Posterior cingulate gyrus (tissue), 11 donors: ENCODE measurements at regions not wholly inside any gene's neighbourhood (a gene's known extent, or its start where the extent isn't known, plus 50 kb on each side); places are given as distances from the start of the nearest gene placed in this dataset.
"Not testable (repeated sequence)": the region's sequence is repeated elsewhere in the genome, so short reads cannot be mapped to it uniquely, and the experiment has no call there.

Experiments
- DNase-seq, 10 donors: peaks; one replicate each; pipeline versions ENCODE4 v3.0.0 to v3.0.0-alpha.2; 2020 to 2021; ENCODE audit warnings: mixed read lengths in 3 of 10
- intact Hi-C: fragments of 100-400 bp; cut with DNase I; formaldehyde crosslinking; loops from one replicate; pipeline ENCODE4 v1.15.1; 2023

DNA sequence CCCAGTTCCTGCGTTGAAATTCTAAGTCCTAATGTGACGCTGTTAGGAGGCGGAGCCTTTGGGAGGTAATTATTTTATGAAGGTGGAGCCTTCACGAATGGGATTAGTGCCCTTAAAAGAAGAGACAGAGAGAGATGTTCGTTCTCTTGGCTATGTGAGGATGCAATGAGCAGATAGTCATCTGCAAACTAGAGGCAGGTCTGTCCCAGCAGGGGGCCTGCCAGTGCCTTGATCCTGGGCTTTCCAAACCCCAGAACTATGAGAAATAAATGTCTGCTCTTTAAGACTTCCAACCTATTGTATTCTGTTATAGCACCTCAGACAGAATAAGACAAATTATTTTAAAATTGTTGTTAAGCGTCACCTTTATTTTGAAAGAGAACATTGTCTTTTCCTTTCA is 123.1 kb upstream of the KCNJ6 start:
- DNase-seq, result no peak
- intact Hi-C loops, result no loop called here

DNA sequence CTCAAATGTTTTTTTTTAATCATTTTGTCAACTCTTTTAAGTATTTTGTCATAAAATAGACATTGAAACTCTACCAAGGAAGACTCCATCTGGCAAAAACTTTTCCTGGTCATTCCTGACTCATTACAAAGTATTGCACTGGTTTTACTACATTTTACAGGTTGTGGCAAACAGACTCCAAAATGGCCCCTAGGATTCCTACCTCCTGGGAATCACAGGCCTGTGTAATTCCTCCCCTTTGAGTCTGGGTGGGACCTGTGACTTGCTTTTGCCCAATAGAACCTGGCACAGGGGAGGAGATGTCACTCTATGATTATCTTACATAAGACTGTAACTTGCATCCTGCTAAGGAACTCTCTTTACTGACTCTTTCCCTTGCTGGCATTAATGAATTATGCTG is 123.6 kb upstream of the KCNJ6 start:
- no peak for DNase-seq
- intact Hi-C loops, result no loop called here

DNA sequence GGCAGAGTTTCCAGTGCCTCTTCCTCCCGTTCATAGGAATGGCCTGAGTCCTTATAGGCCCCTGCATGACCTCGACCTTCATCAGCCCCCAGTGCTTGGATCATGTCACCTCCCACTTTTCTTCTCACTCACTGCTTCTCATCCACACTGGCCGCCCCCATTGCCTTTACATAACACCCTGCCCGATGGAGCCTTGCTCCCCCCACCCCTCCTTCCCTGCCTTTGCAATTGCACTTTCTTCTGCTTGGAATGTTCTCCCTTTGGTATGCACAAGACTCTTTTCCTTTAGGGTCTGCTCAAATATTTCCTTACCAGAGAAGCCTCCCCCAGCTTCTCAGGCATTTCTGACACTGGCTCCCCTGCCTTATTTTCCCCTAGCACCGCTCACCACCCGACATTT is 125.2 kb upstream of the KCNJ6 start:
- DNase-seq, result no peak
- intact Hi-C loops, result no loop called here

DNA sequence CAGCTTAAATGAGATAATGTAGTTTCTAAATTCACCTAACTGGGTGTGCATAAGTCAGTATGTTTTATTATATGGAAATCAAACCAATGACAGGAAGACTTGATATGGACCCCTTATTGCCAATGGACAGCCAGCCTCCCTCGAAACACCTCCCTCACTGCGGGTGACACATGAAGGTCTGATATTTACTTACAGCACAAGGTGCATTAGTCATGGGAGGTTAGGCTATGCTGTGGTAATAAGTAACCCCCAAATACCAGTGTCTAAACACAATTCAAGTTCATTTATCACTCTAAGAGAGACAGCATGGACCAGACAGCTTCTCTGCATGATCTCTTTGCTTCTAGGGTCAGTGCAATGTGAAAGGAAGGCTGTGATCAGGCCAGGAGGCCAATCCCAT is 126.0 kb upstream of the KCNJ6 start:
- intact Hi-C loops, result no loop called here
- DNase-seq, result no peak

DNA sequence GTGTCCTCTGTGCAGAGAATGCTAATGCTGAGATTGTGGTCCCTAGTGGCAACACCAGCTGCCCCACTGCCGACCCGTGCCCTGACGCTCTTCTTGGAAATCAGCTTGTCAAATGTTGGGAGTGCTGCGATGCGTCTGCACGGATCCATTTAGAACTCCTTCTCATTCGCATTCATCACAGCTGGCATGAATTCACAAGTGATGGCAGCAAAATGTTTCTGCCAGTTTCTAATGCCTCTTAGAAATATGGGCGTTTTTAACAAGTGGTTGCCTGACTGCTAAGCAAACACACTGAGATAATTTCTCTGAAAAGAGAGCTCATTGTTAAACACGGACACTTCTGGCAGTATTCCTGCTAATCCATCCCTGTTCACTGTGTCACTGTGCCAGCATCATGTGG is 131.9 kb upstream of the KCNJ6 start:
- intact Hi-C loops, result no loop called here
- DNase-seq, result peak in 1 of 10 donors; percentile 9

DNA sequence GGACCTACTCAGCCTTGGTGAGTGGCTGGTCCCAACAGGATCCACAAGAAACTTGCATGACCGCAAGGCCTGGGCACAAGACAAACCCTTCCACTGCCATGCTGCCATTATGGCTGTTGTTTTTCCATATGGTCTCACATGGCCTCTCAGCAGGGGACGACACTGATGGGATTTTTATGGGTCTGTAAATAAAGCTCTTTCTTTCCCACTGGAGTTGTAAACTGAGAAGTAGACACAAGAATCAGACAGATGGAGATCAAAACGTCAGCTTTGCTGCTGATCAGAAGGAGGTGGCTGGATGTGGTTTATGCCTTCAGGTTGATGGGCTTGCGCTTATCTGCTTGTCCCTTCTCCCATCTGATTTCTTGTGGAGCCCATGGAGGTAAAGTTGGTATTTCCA is 138.1 kb upstream of the KCNJ6 start:
- no peak for DNase-seq
- intact Hi-C loops, result no loop called here

DNA sequence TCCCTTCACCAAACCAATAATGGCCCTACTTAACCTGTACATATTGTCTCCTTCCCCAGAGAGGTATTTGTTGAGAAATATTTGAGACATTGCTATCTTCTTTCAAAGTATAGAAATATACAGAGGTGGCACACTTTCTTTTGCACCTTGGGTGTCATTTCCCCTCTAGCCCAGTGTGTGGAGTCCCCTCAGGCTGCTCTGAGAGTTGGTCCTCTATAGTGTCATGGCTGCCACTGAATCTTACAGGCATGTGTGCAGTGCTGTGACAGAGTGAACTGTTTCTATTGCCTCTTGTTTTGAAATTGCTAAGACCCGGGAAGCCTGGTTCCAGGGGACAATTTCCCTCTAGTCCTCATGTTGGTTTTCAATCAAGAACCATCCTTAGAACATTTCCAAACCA is 140.2 kb upstream of the KCNJ6 start:
- no peak for DNase-seq
- intact Hi-C loops, result no loop called here

DNA sequence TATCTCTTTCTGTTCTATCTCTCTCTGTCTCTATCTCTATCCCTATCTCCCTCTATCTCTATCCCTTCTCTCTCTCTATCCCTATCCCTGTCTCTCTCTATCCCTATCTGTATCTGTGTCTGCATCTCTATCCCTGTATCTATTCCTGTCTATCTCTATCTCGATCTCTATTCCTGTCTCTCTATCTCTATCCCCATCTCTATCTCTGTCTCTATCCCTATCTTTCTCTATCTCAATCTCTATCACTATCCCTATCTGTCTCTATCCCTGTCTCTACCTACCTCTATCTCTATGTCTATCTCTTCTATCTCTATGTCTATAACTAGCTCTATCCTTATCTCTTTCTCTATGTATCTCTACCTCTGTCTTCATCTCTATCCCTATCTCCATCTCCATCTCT is 141.4 kb upstream of the KCNJ6 start:
- DNase-seq, result no peak
- intact Hi-C loops, result no loop called here

DNA sequence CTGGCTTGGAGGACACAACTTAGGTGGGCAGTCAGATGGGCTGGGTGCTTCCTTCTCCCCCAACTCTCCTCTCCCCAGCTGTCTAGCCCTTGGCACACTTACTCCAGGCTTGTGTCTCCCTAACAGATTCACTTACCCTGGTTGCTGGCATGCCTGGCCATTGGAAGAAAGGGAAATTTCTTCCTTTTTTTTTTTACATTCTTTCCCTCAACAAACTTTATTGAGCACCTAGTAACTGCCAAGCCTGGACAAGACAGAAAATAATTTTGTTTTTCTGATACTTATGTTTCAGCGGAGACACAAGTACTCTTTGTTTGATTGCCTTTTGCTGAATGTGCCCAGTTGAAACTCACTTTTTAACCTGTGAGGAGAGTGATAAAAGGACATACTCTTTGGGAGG is 144.3 kb upstream of the KCNJ6 start:
- intact Hi-C loops, result no loop called here
- no peak for DNase-seq

DNA sequence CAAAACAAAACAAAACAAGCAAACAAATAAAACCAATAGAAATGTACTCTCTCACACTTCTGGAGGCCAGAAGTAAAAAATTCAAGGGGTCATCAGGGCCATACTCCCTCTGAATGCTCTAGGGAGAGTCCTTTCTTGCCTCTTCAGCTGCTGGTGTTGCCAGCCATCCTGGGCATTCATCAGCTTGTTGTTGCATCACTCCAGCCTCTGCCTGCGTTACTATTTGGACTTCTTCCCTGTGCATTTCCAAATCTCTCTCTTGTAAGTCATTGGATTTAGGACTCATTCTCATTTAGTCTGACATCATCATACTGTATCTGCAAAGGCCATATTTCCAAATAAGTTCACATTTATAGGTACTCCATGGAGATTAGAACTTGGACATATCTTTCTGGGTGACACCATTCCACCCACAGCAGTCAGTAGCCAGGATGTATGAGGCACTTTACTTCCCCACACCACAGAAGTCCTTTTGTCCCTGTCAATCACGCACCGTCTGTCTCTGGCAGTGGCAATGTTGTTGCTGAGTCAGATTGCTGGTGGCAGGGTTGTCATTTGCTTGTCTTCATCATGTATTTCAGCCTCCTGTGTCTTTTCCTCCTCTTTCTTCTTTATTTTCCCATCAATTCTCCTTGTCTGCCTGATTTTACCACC is 151.0 kb upstream of the KCNJ6 start:
- no peak for DNase-seq
- intact Hi-C loops, result no loop called here

DNA sequence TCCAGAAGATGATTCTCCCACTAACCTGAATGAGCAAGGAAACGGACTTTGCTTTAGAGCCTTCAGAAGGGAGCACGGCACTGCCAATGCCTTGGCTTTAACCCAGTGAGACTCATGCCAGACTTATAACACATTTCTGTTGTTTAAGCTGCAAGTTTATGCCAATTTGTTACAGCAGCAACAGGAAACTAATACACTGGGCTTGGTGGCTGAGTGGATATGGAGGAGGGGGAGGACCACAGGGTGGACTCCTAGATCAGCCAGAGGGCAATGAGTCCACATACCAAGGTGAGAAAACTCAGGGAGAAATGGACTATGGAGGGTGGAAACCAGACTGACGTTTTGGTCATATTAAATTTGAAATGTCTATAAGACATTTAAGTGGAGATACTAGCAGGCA is 156.2 kb upstream of the KCNJ6 start:
- intact Hi-C loops, result no loop called here
- DNase-seq, result no peak

DNA sequence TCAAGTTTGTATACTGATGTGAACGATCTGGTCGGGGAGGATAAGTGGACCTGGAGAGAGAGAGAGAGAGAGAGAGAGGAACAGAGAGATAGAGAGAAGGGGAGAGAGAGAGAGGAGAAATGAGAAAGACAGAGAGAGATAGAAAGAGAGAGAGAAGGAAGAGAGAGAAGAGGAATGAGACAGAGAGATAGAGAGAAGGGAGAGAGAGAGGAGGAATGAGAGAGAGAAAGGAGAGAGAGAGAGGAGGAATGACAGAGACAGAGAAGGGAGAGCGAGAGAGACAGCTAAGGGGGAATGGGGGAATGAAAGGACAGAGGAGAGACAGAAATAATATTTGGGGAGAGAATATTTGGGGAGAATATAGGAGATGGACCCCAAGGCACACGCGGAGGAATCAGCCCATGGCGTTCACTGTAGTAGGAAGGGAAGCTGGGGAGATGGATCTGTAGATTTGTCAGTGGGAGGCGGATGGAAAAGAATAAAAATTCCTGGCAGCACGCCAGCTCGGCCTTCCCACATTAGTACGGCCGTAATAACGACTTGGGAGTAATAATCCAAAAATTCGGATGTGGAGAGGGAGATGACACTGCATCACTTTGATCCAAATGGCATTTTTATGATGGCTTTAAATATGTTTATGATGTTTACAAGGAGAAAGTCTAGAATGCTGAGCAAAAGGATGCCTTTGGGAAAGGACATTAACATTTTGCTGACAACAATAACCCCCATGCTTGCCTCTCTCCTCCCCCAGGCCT is 159.8 kb upstream of the KCNJ6 start:
- intact Hi-C loops, result no loop called here
- no peak for DNase-seq

DNA sequence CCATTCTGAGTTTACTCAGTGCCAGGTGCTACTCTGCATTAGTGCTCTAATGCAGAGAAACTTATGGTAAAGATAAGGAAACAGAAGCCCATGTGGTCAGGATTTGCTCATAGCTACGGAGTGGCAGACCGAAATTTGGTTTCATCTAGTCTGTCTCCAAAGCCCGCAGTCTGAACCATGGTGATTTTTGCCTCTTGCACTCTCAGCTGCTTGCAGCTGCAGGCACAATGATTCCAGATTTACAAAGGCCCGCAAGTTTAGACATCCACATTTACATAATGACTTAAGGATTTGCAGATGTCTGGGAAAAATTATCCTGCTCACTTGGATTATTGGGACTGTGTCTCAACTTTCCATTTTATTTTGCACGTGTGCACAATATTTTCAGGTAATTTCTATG is 161.3 kb upstream of the KCNJ6 start:
- intact Hi-C loops, result no loop called here
- no peak for DNase-seq

DNA sequence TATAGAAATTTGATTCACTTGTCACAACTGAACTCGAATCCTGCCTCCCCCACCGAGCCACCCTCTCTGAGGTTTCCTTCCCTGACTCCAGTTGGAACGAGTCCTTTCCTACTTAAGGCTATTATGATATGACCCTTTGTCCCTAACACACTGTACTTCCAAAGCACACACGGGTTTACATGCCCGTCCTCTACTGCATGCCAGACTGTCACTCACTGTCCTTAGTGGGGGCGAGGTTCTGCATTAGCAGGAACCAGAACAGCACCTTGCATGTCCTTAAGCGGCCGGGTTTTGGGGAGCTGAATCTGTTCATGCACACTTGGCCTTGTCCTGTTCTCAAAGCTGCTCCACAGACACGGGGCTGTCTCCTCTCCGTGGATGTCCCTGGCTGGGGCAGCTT is 164.6 kb upstream of the KCNJ6 start:
- intact Hi-C loops, result no loop called here
- DNase-seq, result no peak

DNA sequence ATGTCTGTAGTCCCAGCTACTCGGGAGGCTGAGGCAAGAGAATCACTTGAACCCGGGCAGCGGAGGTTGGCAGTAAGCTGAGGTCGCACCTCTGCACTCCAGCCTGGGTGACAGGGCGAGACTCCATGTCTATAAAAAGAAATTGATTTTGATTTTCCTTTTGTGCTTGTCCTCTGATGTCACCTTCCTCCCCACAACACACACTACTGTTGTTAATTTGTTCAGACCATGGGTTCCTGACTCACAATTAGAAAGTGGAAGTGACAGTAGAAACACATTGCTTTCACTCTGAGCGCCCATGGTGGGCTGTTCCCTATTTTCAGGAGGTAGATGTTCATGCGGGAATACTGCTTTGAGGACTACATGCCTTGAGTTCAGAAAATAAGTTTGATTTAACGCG is 165.5 kb upstream of the KCNJ6 start:
- intact Hi-C loops, result no loop called here
- DNase-seq, result no peak

DNA sequence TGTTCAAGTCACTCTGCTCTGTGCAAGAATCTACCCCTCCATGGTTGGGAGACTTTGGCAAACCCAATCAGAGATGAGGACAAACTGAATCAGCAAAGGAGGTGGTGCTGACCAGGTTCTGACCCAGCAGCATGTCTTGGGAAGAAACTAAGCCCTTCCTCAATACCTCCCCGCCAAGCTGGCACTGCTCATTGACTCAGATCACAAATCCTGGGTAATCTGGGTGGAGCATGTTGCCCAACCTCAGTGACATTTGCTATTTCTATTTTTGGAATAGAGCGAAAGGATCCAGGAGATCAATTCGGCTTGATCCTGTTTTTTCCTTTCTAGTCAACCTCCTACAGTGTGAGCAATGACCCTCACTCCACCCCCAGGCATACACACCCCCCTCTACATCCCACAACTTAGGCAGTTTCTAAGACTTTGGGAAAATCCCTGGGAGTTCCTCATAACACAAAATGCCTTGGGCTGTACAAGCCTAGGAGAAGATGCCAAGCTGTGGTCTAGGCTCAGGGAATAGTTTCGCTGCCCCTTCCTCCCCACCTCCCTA is 166.8 kb upstream of the KCNJ6 start:
- intact Hi-C loops, result no loop called here
- no peak for DNase-seq

DNA sequence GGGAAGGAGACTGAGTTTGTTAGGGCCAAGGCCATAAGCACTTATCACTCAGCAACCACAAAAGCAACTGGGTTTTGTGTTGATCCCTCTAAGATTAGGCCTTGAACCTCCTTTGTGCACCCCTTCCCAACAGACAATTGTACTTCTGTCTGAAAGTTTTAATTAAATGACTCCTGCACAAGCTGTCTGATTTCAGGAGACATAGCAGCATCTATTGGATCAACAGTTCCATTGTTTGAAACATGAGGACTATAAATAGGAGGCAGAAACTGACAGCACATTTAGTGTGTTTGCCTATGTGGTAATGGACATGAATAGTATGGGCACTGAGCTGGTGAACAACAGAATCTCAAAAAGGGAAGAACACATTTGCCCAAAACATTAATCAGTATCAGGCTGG is 167.3 kb upstream of the KCNJ6 start:
- intact Hi-C loops, result no loop called here
- no peak for DNase-seq

DNA sequence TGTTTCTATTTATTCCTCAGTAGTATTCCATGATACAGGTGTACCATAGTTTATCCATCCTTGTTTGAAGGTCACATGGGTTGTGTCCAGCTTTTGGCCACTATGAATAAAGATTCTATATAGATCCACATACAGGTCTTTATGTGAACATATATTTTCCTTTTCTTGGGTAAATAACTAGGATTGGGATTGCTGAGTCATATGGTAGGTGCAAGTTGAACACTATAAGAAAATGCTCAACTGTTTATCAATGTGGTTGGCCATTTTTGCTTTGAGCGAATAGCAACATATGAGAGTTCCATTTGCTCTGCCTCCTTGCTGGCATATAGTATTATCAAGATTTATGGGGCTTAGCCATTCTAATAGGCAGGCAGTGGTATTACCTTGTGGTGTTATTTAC is 170.2 kb upstream of the KCNJ15 start:
- intact Hi-C loops, result no loop called here
- DNase-seq, result no peak

DNA sequence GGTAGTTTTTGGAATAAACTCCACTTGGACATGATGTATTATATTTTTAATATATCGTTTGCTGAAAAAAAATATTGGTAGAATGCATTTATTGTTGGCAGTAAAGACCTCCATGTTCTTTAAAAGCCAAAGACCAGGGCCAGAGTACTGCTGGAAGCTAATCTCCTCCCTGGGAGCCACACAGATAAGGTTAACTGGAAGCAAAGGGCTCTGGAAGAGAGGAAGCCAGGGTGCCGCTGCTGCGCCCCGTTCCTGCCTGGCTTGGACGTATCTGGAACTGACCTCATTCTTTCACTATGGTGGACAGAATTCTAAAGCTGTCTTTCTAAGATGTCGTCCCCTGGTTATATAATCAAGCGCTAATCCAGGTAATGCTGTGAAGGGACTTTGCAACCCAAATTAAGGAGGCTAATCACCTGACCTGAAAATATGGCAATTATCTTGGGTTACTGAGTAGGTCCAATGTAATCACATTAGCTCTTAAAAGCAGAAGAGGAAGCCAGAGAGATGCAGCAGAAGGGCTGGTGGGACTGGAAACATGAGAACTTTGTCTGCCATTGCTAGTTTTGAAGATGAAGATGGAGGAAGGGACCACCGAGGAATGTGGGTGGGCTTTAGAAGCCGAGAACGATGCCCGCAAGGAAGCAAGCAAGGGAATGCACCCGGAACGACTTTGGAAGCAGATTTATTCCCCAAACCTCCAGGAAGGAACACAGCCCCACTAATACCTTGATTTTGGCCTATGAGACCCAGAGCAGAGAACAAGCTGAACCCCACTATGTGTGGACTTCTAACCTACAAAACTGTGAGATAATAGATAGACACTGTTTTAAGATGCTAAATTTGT is 167.7 kb upstream of the KCNJ15 start:
- no peak for DNase-seq

DNA sequence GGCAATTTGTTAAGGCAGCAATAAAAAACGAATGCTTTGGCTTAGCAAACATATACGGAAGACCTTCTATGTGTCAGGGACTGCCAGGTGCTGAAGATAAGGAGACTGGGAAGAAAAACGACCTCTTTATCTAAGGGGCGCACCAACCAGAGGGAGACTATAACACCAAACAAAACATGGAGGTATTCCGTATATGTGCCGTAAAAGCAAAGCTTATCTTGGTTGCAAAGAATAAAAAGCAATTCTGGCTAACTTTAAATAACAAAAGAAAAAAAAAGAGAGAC is 167.1 kb upstream of the KCNJ15 start:
- DNase-seq, result no peak

More for the DNA sequence above, 167.7 kb upstream of the KCNJ15 start:
- intact Hi-C loops, result no loop called here

DNA sequence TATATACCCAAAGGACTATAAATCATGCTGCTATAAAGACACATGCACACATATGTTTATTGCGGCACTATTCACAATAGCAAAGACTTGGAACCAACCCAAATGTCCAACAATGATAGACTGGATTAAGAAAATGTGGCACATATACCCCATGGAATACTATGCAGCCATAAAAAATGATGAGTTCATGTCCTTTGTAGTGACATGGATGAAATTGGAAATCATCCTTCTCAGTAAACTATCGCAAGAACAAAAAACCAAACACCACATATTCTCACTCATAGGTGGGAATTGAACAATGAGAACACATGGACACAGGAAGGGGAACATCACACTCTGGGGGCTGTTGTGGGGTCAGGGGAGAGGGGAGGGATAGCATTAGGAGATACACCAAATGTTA is 165.7 kb upstream of the KCNJ15 start:
- DNase-seq, intact Hi-C loops: not testable (repeated sequence)

More for the DNA sequence above, 167.1 kb upstream of the KCNJ15 start:
- intact Hi-C loops, result no loop called here

DNA sequence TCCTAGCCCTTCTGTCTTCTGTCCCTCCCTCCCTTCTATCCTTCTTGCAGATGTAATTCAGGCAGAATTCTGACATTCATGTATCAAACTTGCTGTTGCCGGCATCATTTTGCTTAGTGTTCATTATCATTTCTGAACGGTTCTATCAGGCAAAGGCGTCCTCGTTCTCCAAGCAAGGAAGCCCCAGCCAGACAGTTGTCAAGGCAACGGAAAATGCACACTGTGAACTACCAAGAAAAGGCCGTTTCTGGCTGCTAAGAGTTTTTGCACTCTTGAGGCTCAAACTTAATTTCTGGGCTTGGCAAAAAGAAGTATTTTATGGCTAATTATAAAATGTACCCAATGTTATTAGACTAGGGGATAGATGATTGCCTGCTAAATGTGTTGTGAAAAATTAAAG is 164.7 kb upstream of the KCNJ15 start:
- intact Hi-C loops, result no loop called here
- peak in 1 of 10 donors; percentile 10 for DNase-seq
